ENCODE measurements at regions not wholly inside any gene's neighbourhood (a gene's known extent, or its start where the extent isn't known, plus 50 kb on each side); places are given as distances from the start of the nearest gene placed in this dataset.

DNA sequence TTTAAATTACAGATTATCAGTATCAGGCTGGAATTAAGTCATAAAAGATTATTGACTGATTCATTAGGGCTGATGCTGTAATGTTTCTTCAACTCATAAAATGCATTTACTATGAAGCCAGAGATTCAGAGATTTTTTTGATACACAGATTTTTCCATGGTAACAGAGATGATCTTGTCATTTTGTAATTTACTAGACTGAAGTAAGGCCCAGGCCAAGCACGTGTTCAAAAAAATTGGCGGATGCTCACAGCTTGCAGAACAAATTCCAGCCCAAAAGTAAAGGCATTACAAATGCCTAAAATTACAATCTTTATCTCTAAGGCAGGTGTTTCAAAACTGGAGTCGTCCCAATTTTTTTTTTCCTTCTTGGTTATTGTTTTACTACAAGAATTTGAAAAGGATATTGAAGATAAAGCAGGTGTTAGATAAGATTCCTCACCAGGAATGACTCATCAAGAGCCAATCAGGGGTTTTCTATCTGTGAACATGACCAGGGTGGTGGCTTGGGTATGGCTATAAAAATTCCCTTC is 78.4 kb upstream of the MEOX2 start:
- no peak for DNase-seq (ENCODE audit: low read depth)
- TF ChIP-seq, protein P1, sequence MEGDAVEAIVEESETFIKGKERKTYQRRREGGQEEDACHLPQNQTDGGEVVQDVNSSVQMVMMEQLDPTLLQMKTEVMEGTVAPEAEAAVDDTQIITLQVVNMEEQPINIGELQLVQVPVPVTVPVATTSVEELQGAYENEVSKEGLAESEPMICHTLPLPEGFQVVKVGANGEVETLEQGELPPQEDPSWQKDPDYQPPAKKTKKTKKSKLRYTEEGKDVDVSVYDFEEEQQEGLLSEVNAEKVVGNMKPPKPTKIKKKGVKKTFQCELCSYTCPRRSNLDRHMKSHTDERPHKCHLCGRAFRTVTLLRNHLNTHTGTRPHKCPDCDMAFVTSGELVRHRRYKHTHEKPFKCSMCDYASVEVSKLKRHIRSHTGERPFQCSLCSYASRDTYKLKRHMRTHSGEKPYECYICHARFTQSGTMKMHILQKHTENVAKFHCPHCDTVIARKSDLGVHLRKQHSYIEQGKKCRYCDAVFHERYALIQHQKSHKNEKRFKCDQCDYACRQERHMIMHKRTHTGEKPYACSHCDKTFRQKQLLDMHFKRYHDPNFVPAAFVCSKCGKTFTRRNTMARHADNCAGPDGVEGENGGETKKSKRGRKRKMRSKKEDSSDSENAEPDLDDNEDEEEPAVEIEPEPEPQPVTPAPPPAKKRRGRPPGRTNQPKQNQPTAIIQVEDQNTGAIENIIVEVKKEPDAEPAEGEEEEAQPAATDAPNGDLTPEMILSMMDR (IDR thresholded peaks at IDR 0.05; ENCODE audit: insufficient read depth, low read depth, low read length): no peak
- H3K4me3 ChIP-seq (ENCODE audit: low read depth, low read length): no peak overlapping the region

- no peak overlapping the region for H3K4me3 ChIP-seq (ENCODE audit: low read depth, low read length)
- TF ChIP-seq, protein P1 (IDR thresholded peaks at IDR 0.05; ENCODE audit: insufficient read depth, low read depth, low read length): no peak
- no peak for DNase-seq (ENCODE audit: low read depth)
Observed at GRCh38 chr7:15764010-15764409, 77.5 kb upstream of the MEOX2 start.

- TF ChIP-seq, protein P1 (IDR thresholded peaks at IDR 0.05; ENCODE audit: insufficient read depth, low read depth, low read length): no peak
- peak; percentile 73 for DNase-seq (ENCODE audit: low read depth)
- no peak overlapping the region for H3K4me3 ChIP-seq (ENCODE audit: low read depth, low read length)
Observed at GRCh38 chr7:15757041-15758000, 70.8 kb upstream of the MEOX2 start.

DNA sequence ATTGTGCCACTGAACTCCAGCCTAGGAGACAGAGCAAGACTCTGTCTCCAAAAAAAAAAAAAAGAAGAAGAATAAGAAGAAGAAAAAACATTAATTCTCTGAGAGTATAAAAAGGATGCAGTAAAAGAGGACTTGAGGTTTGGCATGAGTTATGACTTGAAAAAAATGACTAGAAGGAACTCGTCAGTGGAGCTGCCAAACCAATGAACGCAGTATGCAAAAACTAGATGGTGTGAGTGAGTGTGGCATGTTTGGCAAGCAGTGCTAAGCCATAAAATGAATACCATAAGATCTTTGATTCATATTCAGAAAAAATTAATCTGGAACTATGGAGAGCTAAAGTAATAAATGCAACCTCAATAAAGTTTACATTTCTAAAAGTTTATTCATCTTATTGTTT is 68.6 kb upstream of the MEOX2 start:
- H3K4me3 ChIP-seq (ENCODE audit: low read depth, low read length): no peak overlapping the region
- DNase-seq (ENCODE audit: low read depth): no peak
- TF ChIP-seq, protein P1 (IDR thresholded peaks at IDR 0.05; ENCODE audit: insufficient read depth, low read depth, low read length): no peak

DNA sequence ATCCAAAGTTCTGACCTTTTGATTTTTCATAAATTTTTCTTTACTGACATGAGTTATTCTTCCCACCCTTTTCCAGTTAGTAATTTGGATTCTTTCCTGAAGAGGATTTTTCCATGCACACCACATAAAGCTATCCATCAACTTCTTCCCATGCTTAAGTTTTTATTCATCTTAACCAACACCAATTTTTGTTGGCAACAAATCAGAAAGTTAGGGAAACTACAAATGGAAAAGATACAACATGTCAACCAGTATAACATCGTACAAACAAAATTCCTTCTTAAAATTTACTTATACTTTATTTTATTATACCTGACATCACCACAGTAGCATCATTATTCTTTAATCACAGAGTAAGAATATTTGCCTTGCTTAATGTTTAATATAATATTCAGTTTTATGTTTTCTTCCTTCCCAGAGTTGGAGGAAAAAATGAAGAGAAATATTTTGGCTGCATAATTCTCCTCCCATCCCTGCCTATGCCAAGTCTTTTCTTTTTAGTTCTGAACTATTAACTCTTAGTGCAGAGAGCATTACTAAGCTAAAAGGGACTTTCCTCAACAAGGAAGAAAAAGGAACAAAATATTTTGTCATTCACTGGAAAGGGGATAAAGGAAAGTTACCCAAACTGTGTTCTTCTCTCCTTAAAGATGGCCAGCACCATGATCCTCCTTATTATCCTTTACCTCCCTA is 67.5 kb upstream of the MEOX2 start:
- DNase-seq (ENCODE audit: low read depth): no peak
- H3K4me3 ChIP-seq (ENCODE audit: low read depth, low read length): no peak overlapping the region
- TF ChIP-seq, protein P1 (IDR thresholded peaks at IDR 0.05; ENCODE audit: insufficient read depth, low read depth, low read length): no peak

- TF ChIP-seq, protein P1 (IDR thresholded peaks at IDR 0.05; ENCODE audit: insufficient read depth, low read depth, low read length): no peak
- H3K4me3 ChIP-seq (ENCODE audit: low read depth, low read length): no peak overlapping the region
- DNase-seq (ENCODE audit: low read depth): no peak
Observed at GRCh38 chr7:15752377-15752776, 65.9 kb upstream of the MEOX2 start.

Measured in fibroblast of villous mesenchyme (primary cell).